MM.1S (cell line): ENCODE measurements at regions not wholly inside any gene's neighbourhood (a gene's known extent, or its start where the extent isn't known, plus 50 kb on each side); places are given as distances from the start of the nearest gene placed in this dataset.

Experiments
- DNase-seq: peaks from one replicate; pipeline ENCODE4 v3.0.0-alpha.2; 2015
- H2AFZ ChIP-seq: fragments of 300-600 bp; sonication (generic); 2 replicates; pipeline ENCODE4 v1.6.0; 2016; ENCODE audit warnings: antibody characterized with exemption, low read length
- H3F3A ChIP-seq: fragments of 300-600 bp; sonication (generic); 2 replicates; pipeline ENCODE4 v1.6.1; 2016; ENCODE audit warnings: mild to moderate bottlenecking, antibody characterized with exemption, low read length, moderate library complexity, mixed read lengths; ENCODE audit not compliant: insufficient read depth
- H3K27ac ChIP-seq: fragments of 300-600 bp; sonication (generic); 2 replicates; pipeline ENCODE4 v1.5.1; 2016; ENCODE audit warnings: mild to moderate bottlenecking, low read length
- H3K27me3 ChIP-seq: fragments of 300-600 bp; sonication (generic); replicated peaks from 2 replicates; pipeline ENCODE4 v1.6.0; 2016; ENCODE audit warnings: low read length; ENCODE audit not compliant: insufficient read depth
- H3K36me3 ChIP-seq: fragments of 300-600 bp; sonication (generic); replicated peaks from 2 replicates; pipeline ENCODE4 v1.6.1; 2016; ENCODE audit warnings: mild to moderate bottlenecking, low read length, mixed read lengths; ENCODE audit not compliant: insufficient read depth
- H3K4me1 ChIP-seq: fragments of 300-600 bp; sonication (generic); 2 replicates; pipeline ENCODE4 v1.6.1; 2016; ENCODE audit warnings: low read length, mixed read lengths
- H3K4me2 ChIP-seq: fragments of 300-600 bp; sonication (generic); 2 replicates; pipeline ENCODE4 v1.6.0; 2016; ENCODE audit warnings: low read depth, low read length
- H3K4me3 ChIP-seq: fragments of 300-600 bp; sonication (generic); 2 replicates; pipeline ENCODE4 v1.5.1; 2016; ENCODE audit warnings: low read length, mixed read lengths
- H3K79me2 ChIP-seq: fragments of 300-600 bp; sonication (generic); 2 replicates; pipeline ENCODE4 v1.6.1; 2016; ENCODE audit warnings: mixed run types, low read length, mixed read lengths
- H3K9ac ChIP-seq: fragments of 300-600 bp; sonication (generic); 2 replicates; pipeline ENCODE4 v1.6.1; 2016; ENCODE audit warnings: low read length, mixed read lengths
- H3K9me2 ChIP-seq: fragments of 300-600 bp; sonication (generic); replicated peaks from 2 replicates; pipeline ENCODE4 v1.6.1; 2016; ENCODE audit warnings: mild to moderate bottlenecking, low read length, mixed read lengths; ENCODE audit not compliant: insufficient read depth
- H3K9me3 ChIP-seq: fragments of 300-600 bp; sonication (generic); replicated peaks from 2 replicates; pipeline ENCODE4 v1.6.1; 2016; ENCODE audit warnings: mild to moderate bottlenecking, low read length, mixed read lengths; ENCODE audit not compliant: insufficient read depth
- H4K20me1 ChIP-seq: fragments of 300-600 bp; sonication (generic); 2 replicates; pipeline ENCODE4 v1.6.1; 2016; ENCODE audit warnings: mild to moderate bottlenecking, low read length, moderate library complexity, mixed read lengths; ENCODE audit not compliant: insufficient read depth
- EZH2 ChIP-seq: fragments of 300-600 bp; sonication (generic); optimal IDR thresholded peaks from 2 replicates; pipeline ENCODE3; 2017; ENCODE audit warnings: low read depth, mild to moderate bottlenecking, antibody characterized with exemption, low read length, mixed read lengths
- EZH2phosphoT487 ChIP-seq: fragments of 300-600 bp; sonication (generic); IDR thresholded peaks from 2 replicates; pipeline ENCODE4 v1.6.1; 2018; ENCODE audit warnings: antibody characterized with exemption, low read length
- TF ChIP-seq, protein P1 (sequence below): fragments of 300-600 bp; sonication (generic); IDR thresholded peaks from 2 replicates; pipeline ENCODE4 v1.5.1; 2016; ENCODE audit warnings: antibody characterized with exemption, low read length, mixed read lengths

DNA sequence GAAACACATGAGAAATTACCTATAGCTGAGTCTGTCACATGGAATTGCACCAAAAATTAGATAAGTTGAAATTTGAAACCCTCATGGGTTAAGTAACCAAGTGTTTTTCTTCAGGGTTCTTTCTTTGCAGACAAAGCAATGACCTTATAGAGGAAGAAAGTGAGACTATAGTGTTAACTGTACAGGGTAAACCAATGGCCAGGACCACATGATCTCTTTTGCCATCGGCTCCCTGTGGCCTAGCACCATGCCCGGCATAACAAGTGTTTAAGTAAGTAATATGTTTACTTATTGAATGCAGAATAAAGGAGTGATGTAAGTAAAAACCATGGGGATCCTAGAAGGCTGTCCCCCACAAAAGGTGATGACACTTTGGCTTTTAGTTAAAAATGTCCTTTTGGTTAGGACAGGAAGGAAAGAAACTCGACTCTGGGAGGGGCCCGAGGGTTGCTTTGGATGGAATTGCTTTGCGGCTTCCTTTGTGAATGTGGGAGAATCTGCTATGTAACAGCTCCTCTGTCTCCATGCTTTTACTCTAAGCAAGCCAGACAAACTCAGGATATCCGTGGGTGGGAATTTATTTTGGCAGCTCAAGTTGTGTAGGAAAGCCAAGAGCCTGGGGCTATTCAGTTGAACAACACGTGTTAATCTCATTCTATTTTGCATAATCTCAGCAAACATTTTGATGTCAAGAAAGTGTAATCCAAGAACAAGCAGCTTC, 454.7 kb downstream of the INSC start:
- H3K9me3 ChIP-seq, result no peaks in the 10 kb centered on the region
- H3K9me2 ChIP-seq, result no peaks in the 10 kb centered on the region
- H4K20me1 ChIP-seq, result no peaks in the 10 kb centered on the region
- H3F3A ChIP-seq, result no peaks in the 10 kb centered on the region
- no peak for DNase-seq
- no peaks in the 10 kb centered on the region for H3K36me3 ChIP-seq
- no peak overlapping the region for H3K4me3 ChIP-seq
- H3K4me1 ChIP-seq, result no peaks in the 10 kb centered on the region
- H3K9ac ChIP-seq, result no peak overlapping the region
- no peak overlapping the region for H3K27ac ChIP-seq
- H3K27me3 ChIP-seq, result no peaks in the 10 kb centered on the region
- TF ChIP-seq, protein P1, sequence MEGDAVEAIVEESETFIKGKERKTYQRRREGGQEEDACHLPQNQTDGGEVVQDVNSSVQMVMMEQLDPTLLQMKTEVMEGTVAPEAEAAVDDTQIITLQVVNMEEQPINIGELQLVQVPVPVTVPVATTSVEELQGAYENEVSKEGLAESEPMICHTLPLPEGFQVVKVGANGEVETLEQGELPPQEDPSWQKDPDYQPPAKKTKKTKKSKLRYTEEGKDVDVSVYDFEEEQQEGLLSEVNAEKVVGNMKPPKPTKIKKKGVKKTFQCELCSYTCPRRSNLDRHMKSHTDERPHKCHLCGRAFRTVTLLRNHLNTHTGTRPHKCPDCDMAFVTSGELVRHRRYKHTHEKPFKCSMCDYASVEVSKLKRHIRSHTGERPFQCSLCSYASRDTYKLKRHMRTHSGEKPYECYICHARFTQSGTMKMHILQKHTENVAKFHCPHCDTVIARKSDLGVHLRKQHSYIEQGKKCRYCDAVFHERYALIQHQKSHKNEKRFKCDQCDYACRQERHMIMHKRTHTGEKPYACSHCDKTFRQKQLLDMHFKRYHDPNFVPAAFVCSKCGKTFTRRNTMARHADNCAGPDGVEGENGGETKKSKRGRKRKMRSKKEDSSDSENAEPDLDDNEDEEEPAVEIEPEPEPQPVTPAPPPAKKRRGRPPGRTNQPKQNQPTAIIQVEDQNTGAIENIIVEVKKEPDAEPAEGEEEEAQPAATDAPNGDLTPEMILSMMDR, result no peak
- TF ChIP-seq EZH2phosphoT487, result no peak
- TF ChIP-seq EZH2, result no peak
- no peak overlapping the region for H3K4me2 ChIP-seq
- H2AFZ ChIP-seq, result no peak overlapping the region
- no peaks in the 10 kb centered on the region for H3K79me2 ChIP-seq

- TF ChIP-seq, protein P1, result no peak
- TF ChIP-seq EZH2phosphoT487, result no peak
- no peak for TF ChIP-seq EZH2
- no peak for DNase-seq
- Histone ChIP-seq H3K9me2 (no peaks in the 10 kb centered on the region), H3K4me1 (no peaks in the 10 kb centered on the region), H3K9ac (no peak overlapping the region), H3K27me3 (no peaks in the 10 kb centered on the region), H2AFZ (no peak overlapping the region), H3K9me3 (no peaks in the 10 kb centered on the region), H3K36me3 (no peaks in the 10 kb centered on the region), H3K4me3 (no peak overlapping the region), H4K20me1 (no peaks in the 10 kb centered on the region), H3K27ac (no peak overlapping the region), H3F3A (no peaks in the 10 kb centered on the region), H3K79me2 (no peaks in the 10 kb centered on the region), H3K4me2 (no peak overlapping the region)
Observed at GRCh38 chr11:15575409-15575808, 460.7 kb downstream of the INSC start.

DNA sequence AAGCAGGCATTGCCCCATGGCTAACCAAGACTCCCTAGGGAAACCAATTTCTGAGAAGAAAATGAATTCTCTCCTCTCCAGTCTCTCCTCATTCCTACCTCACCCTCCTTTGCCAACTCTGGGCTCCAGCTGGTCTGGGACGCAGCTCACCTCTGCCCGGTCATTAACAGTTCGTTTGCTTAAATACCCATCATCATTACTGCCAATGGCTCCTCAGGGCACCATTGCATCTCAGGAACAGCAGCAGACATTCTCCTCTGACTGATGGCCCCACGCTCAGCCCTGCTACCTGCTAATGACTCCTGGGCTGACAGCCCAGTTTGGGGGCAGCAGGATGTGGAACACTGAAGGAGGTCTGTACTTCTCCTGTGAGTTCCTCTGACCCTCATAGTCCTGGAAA, 462.0 kb downstream of the INSC start:
- Histone ChIP-seq H3K36me3 (no peaks in the 10 kb centered on the region), H3K27me3 (no peaks in the 10 kb centered on the region), H3K9me2 (no peaks in the 10 kb centered on the region), H3K79me2 (no peaks in the 10 kb centered on the region), H2AFZ (no peak overlapping the region), H3K4me3 (no peak overlapping the region), H4K20me1 (no peaks in the 10 kb centered on the region), H3K9me3 (no peaks in the 10 kb centered on the region), H3K27ac (no peak overlapping the region), H3K4me1 (no peaks in the 10 kb centered on the region), H3F3A (no peaks in the 10 kb centered on the region), H3K9ac (no peak overlapping the region), H3K4me2 (no peak overlapping the region)
- TF ChIP-seq, protein P1, result no peak
- TF ChIP-seq EZH2 (no peak), EZH2phosphoT487 (no peak)
- DNase-seq, result no peak
